ENCODE measurements at regions not wholly inside any gene's neighbourhood (a gene's known extent, or its start where the extent isn't known, plus 50 kb on each side); places are given as distances from the start of the nearest gene placed in this dataset.

- ChIA-PET CTCF (no interaction called here), POLR2A (no interaction called here)
- 0% methylated on average over 5 of the region's 21 CpGs for WGBS (ENCODE audit: missing lambda C conversion rate)
- no peaks in the 10 kb centered on the region for H3K9me3 ChIP-seq
- DNase-seq (ENCODE audit: low read depth in 1 of 2, low spot score in 1 of 2) (no peak), ATAC-seq (no peak), FAIRE-seq (no peak)
- TF ChIP-seq SMC3 (IDR thresholded peaks at IDR 0.05) (no peak), TP53 (CRISPR knock-in tag; IDR thresholded peaks at IDR 0.05) (no peak), E2F6 (IDR thresholded peaks at IDR 0.05; ENCODE audit: borderline replicate concordance, low read depth) (no peak), CBX8 (IDR thresholded peaks at IDR 0.05) (no peak), HOXA7 (CRISPR knock-in tag; IDR thresholded peaks at IDR 0.05) (no peak), RNF2 (IDR thresholded peaks at IDR 0.05; ENCODE audit: borderline replicate concordance, low read depth) (no peak), ATOH8 (CRISPR knock-in tag; IDR thresholded peaks at IDR 0.05; ENCODE audit: low read depth) (no peak), MYC (IDR thresholded peaks at IDR 0.05; ENCODE audit: borderline replicate concordance, low read length) (no peak)
- no peak overlapping the region for H3K27ac ChIP-seq
- no peak overlapping the region for H3K4me3 ChIP-seq
- H3K4me1 ChIP-seq: no peaks in the 10 kb centered on the region
- H3K4me2 ChIP-seq: no peak overlapping the region
These were observed 146.5 kb upstream of the SOX1 start for GRCh38 chr13:111920306-111920931.

- CTCF ChIA-PET: no interaction called here
- H3K9me3 ChIP-seq: no peaks in the 10 kb centered on the region
- no peak overlapping the region for H3K27ac ChIP-seq
- POLR2A ChIA-PET: no interaction called here
- H3K4me1 ChIP-seq: no peaks in the 10 kb centered on the region
- no peak overlapping the region for H3K4me3 ChIP-seq
- FAIRE-seq: no peak
- ATAC-seq: no peak
- no peak for DNase-seq (ENCODE audit: low read depth in 1 of 2, low spot score in 1 of 2)
- no peak overlapping the region for H3K4me2 ChIP-seq
- TF ChIP-seq NPAS2 (CRISPR knock-in tag; IDR thresholded peaks at IDR 0.05; ENCODE audit: borderline replicate concordance): no peak
- TF ChIP-seq EHF (CRISPR knock-in tag; IDR thresholded peaks at IDR 0.05): no peak
- TF ChIP-seq POLR2A (IDR thresholded peaks at IDR 0.05; ENCODE audit: low read length): no peak
- TF ChIP-seq MAZ (IDR thresholded peaks at IDR 0.05; ENCODE audit: borderline replicate concordance, low read depth, low read length): no peak
- no peak for TF ChIP-seq BCL3 (IDR thresholded peaks at IDR 0.05)
- no peak for TF ChIP-seq USF2 (IDR thresholded peaks at IDR 0.05)
- TF ChIP-seq BHLHE40 (IDR thresholded peaks at IDR 0.05; ENCODE audit: low read depth, low read length): no peak
- no peak for TF ChIP-seq JUN (IDR thresholded peaks at IDR 0.05)
- TF ChIP-seq KDM1A (IDR thresholded peaks at IDR 0.05; ENCODE audit: low read depth): no peak
- TF ChIP-seq TP53 (CRISPR knock-in tag; IDR thresholded peaks at IDR 0.05): no peak
- no peak for TF ChIP-seq KDM5A (IDR thresholded peaks at IDR 0.05)
- TF ChIP-seq RNF2 (IDR thresholded peaks at IDR 0.05; ENCODE audit: borderline replicate concordance, low read depth): no peak
- TF ChIP-seq ATOH8 (CRISPR knock-in tag; IDR thresholded peaks at IDR 0.05; ENCODE audit: low read depth): no peak
- TF ChIP-seq ZNF302 (CRISPR knock-in tag; IDR thresholded peaks at IDR 0.05): no peak
- TF ChIP-seq EHMT2 (IDR thresholded peaks at IDR 0.05; ENCODE audit: low read depth): no peak
- 33% methylated on average over 24 of the region's 30 CpGs for WGBS (ENCODE audit: missing lambda C conversion rate)
These were observed 145.8 kb upstream of the SOX1 start for GRCh38 chr13:111920932-111921705.

Data from A549 (cell line).